HepG2 (cell line): ENCODE measurements at regions not wholly inside any gene's neighbourhood (a gene's known extent, or its start where the extent isn't known, plus 50 kb on each side); places are given as distances from the start of the nearest gene placed in this dataset.

ENCODE experiments used
- ATAC-seq: fragments of 200-7000 bp; cut with Tn5 transposase; 3 replicates; pipeline ENCODE4 v1.9.1; 2020; ENCODE audit warnings: mild to moderate bottlenecking, moderate library complexity
- BruUV-seq: library from RNA; stranded (reverse); fragments of 400-500 nt; replicated peaks from 2 replicates; lab custom pipeline; 2021; lab: Mats Ljungman, UMichigan
- CTCF ChIA-PET: fragments of 300-600 bp; formaldehyde crosslinking; extraction: SDS; loops from one replicate; lab custom pipeline; 2021; ENCODE audit warnings: low total read pairs, inconsistent platforms, low intra/inter-chr PET ratio; lab: Yijun Ruan, JAX
- POLR2A ChIA-PET: fragments of 350-600 bp; sonication (Branson Sonifier 250); formaldehyde crosslinking; loops from one replicate; lab custom pipeline; 2020; ENCODE audit warnings: antibody characterized with exemption, inconsistent platforms; lab: Yijun Ruan, JAX
- DNase-seq: peaks from one replicate; pipeline ENCODE4 v3.0.0-alpha.2; 2015; ENCODE audit warnings: low spot score
- FAIRE-seq: peaks from 3 replicates; lab custom pipeline; 2011; peaks lifted over from hg19 to GRCh38; lab: Jason Lieb, UNC
- H2AFZ ChIP-seq: one replicate; pipeline ENCODE4 v1.6.1; 2011; ENCODE audit warnings: low read length, inconsistent platforms
- H3K27ac ChIP-seq: fragments of 300-600 bp; 3 replicates; pipeline ENCODE4 v1.8.0; 2011; ENCODE audit warnings: mixed run types, mild to moderate bottlenecking, mixed read lengths, low read length, inconsistent platforms; ENCODE audit not compliant: insufficient read depth; ENCODE audit errors: extremely low read length
- H3K27me3 ChIP-seq, 2 experiments: fragments of 200-600 bp in 1 of 2; 2 replicates in 1 of 2; 3 replicates in 1 of 2; pipeline versions ENCODE4 v1.6.0 to v1.8.0; 2011; ENCODE audit warnings: low read length in 2 of 2, mild to moderate bottlenecking in 2 of 2, moderate library complexity in 2 of 2, inconsistent platforms in 1 of 2; ENCODE audit not compliant: insufficient read depth in 2 of 2, control insufficient read depth in 1 of 2
- H3K36me3 ChIP-seq, 2 experiments: fragments of 200-600 bp in 1 of 2; replicated peaks in 1 of 2; 2 replicates in 1 of 2; 3 replicates in 1 of 2; pipeline versions ENCODE4 v1.5.1 to v1.8.0; 2011; ENCODE audit warnings: low read length in 2 of 2, inconsistent platforms in 1 of 2; ENCODE audit not compliant: insufficient read depth in 2 of 2, control insufficient read depth in 1 of 2
- H3K4me1 ChIP-seq: 2 replicates; pipeline ENCODE4 v1.5.1; 2012; ENCODE audit warnings: low read length, inconsistent platforms; ENCODE audit not compliant: insufficient read depth
- H3K4me2 ChIP-seq: 2 replicates; pipeline ENCODE4 v1.6.0; 2011; ENCODE audit warnings: low read depth, low read length, inconsistent platforms
- H3K4me3 ChIP-seq, 3 experiments: fragments of 200-600 bp in 1 of 3; sonication (generic), shearing (Covaris generic) in 1 of 3; replicated peaks in 1 of 3; 2 replicates each; pipeline ENCODE4 v1.5.1; 2011 to 2016; ENCODE audit warnings: low read length in 3 of 3, inconsistent platforms in 2 of 3, low read depth in 2 of 3, mild to moderate bottlenecking in 2 of 3, control low read depth in 1 of 3, mixed read lengths in 1 of 3; ENCODE audit not compliant: insufficient read depth in 1 of 3
- H3K79me2 ChIP-seq: one replicate; pipeline ENCODE4 v1.6.1; 2011; ENCODE audit warnings: low read length, inconsistent platforms; ENCODE audit not compliant: insufficient read depth
- H3K9ac ChIP-seq: 2 replicates; pipeline ENCODE4 v1.6.0; 2011; ENCODE audit warnings: mild to moderate bottlenecking, low read depth, low read length, inconsistent platforms; ENCODE audit not compliant: insufficient read depth
- H3K9me3 ChIP-seq: 2 replicates; pipeline ENCODE4 v1.5.1; 2012; ENCODE audit warnings: mild to moderate bottlenecking, low read length
- H4K20me1 ChIP-seq: 2 replicates; pipeline ENCODE4 v1.6.0; 2011; ENCODE audit warnings: inconsistent platforms, mild to moderate bottlenecking, low read length, moderate library complexity; ENCODE audit not compliant: insufficient read depth
- CHD4 ChIP-seq: fragments of 200-600 bp; sonication (generic); IDR thresholded peaks from 2 replicates; pipeline ENCODE4 v1.7.0; 2017; ENCODE audit warnings: mild to moderate bottlenecking, low read length, borderline replicate concordance
- HNRNPUL1 ChIP-seq: fragments of 200-400 bp; formaldehyde crosslinking; IDR thresholded peaks from 2 replicates; pipeline ENCODE4 v1.6.1; 2017; ENCODE audit warnings: low read depth, mild to moderate bottlenecking, low read length, moderate library complexity
- MED8 ChIP-seq: sonication (generic); formaldehyde crosslinking; IDR thresholded peaks from 2 replicates; pipeline ENCODE4 v1.8.1; 2023; ENCODE audit warnings: mild to moderate bottlenecking, missing genetic modification reagents; ENCODE audit not compliant: insufficient replicate concordance
- PLRG1 ChIP-seq: fragments of 450-650 bp; conservative IDR thresholded peaks from 2 replicates; pipeline ENCODE4 v1.6.1; 2016
- YEATS2 ChIP-seq: sonication (generic); formaldehyde crosslinking; IDR thresholded peaks from 2 replicates; pipeline ENCODE4 v1.4.0; 2020; ENCODE audit warnings: missing genetic modification reagents, borderline replicate concordance
- ZFY ChIP-seq: sonication (generic); formaldehyde crosslinking; IDR thresholded peaks from 2 replicates; pipeline ENCODE4 v1.4.0; 2020; ENCODE audit warnings: missing genetic modification reagents
- ZKSCAN8 ChIP-seq: IDR thresholded peaks from 2 replicates; pipeline ENCODE4 v1.6.1; 2016; ENCODE audit warnings: borderline replicate concordance, missing genetic modification reagents, missing compliant biosample characterization
- ZNF12 ChIP-seq: sonication (generic); formaldehyde crosslinking; IDR thresholded peaks from 2 replicates; pipeline ENCODE4 v1.5.0; 2020; ENCODE audit warnings: missing genetic modification reagents
- ZNF431 ChIP-seq: sonication (generic); formaldehyde crosslinking; IDR thresholded peaks from 2 replicates; pipeline ENCODE4 v1.9.0; 2022; ENCODE audit warnings: missing genetic modification reagents, low read depth, mild to moderate bottlenecking, borderline replicate concordance
- ZNF550 ChIP-seq: sonication (generic); formaldehyde crosslinking; IDR thresholded peaks from 2 replicates; pipeline ENCODE4 v1.4.0; 2020; ENCODE audit warnings: mild to moderate bottlenecking, missing genetic modification reagents, borderline replicate concordance
- ZNF557 ChIP-seq: sonication (generic); formaldehyde crosslinking; IDR thresholded peaks from 2 replicates; pipeline ENCODE4 v1.4.0; 2020; ENCODE audit warnings: missing genetic modification reagents
- WGBS: methylation state at CpG from one replicate; pipeline ENCODE4 v1.1.6; 2017; ENCODE audit warnings: low lambda C conversion rate; 5-methylcytosine and 5-hydroxymethylcytosine counted together
- in situ Hi-C: cut with HindIII; loops from 2 replicates; pipeline ENCODE4 v1.10.0; 2017; ENCODE audit warnings: low pct_unique_long_range_greater_than_20kb; ENCODE audit not compliant: extremely low pct_ligation_motif_present
- intact Hi-C: fragments of 100-400 bp; cut with micrococcal nuclease; formaldehyde crosslinking; loops from one replicate; pipeline ENCODE4 v1.10.0; 2022; ENCODE audit not compliant: unreplicated experiment
- TF ChIP-seq, protein P1 (sequence below): sonication (generic); formaldehyde crosslinking; IDR thresholded peaks from 2 replicates; pipeline ENCODE4 v1.5.0; 2020; ENCODE audit warnings: mild to moderate bottlenecking, missing genetic modification reagents, borderline replicate concordance
- TF ChIP-seq, protein P2 (sequence below): sonication (generic); formaldehyde crosslinking; IDR thresholded peaks from 2 replicates; pipeline ENCODE4 v1.4.0; 2020; ENCODE audit warnings: missing genetic modification reagents
- TF ChIP-seq, protein P3 (sequence below): sonication (generic); formaldehyde crosslinking; IDR thresholded peaks from 2 replicates; pipeline ENCODE4 v1.4.0; 2020; ENCODE audit warnings: mild to moderate bottlenecking, missing genetic modification reagents

DNA sequence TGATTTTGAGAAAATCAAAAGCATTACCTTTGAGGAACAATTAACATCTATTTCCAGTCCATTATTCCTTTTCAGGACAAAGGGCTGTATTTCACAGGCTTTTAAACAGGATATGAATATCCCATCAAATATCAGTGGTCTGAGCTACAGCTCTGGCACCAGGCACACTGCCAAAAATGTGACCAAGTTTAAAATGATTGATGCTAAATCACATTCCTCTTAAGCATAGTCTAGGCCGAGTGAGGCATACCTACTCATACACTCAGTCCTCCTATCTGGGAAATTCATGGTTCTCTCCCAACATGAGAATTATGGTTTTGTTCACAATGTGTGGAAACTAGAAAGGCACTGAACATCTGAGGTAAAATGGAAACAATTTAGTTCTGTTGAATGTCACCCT is 683.5 kb downstream of the TUSC7 start:
- intact Hi-C loops (no loop called here), in situ Hi-C loops (no loop called here)
- no peaks in the 10 kb centered on the region for H4K20me1 ChIP-seq
- H3K4me3 ChIP-seq: no peak overlapping the region
- ChIA-PET POLR2A (no interaction called here), CTCF (no interaction called here)
- no peaks in the 10 kb centered on the region for H3K9me3 ChIP-seq
- WGBS: 17% methylated on average over 1 of the region's 1 CpG
- DNase-seq (no peak), FAIRE-seq (no peak), ATAC-seq (no peak)
- no peak for TF ChIP-seq ZNF12 (CRISPR knock-in tag)
- no peak for TF ChIP-seq PLRG1
- TF ChIP-seq, protein P1, sequence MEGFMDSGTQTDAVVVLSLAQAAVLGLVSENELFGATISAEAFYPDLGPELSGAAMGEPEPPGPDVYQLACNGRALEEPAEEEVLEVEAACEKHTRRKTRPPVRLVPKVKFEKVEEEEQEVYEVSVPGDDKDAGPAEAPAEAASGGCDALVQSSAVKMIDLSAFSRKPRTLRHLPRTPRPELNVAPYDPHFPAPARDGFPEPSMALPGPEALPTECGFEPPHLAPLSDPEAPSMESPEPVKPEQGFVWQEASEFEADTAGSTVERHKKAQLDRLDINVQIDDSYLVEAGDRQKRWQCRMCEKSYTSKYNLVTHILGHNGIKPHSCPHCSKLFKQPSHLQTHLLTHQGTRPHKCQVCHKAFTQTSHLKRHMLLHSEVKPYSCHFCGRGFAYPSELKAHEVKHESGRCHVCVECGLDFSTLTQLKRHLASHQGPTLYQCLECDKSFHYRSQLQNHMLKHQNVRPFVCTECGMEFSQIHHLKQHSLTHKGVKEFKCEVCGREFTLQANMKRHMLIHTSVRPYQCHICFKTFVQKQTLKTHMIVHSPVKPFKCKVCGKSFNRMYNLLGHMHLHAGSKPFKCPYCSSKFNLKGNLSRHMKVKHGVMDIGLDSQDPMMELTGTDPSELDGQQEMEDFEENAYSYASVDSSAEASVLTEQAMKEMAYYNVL: no peak
- no peak for TF ChIP-seq MED8 (CRISPR knock-in tag)
- TF ChIP-seq, protein P2, sequence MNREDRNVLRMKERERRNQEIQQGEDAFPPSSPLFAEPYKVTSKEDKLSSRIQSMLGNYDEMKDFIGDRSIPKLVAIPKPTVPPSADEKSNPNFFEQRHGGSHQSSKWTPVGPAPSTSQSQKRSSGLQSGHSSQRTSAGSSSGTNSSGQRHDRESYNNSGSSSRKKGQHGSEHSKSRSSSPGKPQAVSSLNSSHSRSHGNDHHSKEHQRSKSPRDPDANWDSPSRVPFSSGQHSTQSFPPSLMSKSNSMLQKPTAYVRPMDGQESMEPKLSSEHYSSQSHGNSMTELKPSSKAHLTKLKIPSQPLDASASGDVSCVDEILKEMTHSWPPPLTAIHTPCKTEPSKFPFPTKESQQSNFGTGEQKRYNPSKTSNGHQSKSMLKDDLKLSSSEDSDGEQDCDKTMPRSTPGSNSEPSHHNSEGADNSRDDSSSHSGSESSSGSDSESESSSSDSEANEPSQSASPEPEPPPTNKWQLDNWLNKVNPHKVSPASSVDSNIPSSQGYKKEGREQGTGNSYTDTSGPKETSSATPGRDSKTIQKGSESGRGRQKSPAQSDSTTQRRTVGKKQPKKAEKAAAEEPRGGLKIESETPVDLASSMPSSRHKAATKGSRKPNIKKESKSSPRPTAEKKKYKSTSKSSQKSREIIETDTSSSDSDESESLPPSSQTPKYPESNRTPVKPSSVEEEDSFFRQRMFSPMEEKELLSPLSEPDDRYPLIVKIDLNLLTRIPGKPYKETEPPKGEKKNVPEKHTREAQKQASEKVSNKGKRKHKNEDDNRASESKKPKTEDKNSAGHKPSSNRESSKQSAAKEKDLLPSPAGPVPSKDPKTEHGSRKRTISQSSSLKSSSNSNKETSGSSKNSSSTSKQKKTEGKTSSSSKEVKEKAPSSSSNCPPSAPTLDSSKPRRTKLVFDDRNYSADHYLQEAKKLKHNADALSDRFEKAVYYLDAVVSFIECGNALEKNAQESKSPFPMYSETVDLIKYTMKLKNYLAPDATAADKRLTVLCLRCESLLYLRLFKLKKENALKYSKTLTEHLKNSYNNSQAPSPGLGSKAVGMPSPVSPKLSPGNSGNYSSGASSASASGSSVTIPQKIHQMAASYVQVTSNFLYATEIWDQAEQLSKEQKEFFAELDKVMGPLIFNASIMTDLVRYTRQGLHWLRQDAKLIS (CRISPR knock-in tag): no peak
- TF ChIP-seq YEATS2 (CRISPR knock-in tag): no peak
- TF ChIP-seq CHD4: no peak
- TF ChIP-seq ZFY (CRISPR knock-in tag): no peak
- TF ChIP-seq, protein P3, sequence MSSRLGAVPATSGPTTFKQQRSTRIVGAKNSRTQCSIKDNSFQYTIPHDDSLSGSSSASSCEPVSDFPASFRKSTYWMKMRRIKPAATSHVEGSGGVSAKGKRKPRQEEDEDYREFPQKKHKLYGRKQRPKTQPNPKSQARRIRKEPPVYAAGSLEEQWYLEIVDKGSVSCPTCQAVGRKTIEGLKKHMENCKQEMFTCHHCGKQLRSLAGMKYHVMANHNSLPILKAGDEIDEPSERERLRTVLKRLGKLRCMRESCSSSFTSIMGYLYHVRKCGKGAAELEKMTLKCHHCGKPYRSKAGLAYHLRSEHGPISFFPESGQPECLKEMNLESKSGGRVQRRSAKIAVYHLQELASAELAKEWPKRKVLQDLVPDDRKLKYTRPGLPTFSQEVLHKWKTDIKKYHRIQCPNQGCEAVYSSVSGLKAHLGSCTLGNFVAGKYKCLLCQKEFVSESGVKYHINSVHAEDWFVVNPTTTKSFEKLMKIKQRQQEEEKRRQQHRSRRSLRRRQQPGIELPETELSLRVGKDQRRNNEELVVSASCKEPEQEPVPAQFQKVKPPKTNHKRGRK (CRISPR knock-in tag): no peak
- no peak for TF ChIP-seq ZNF431 (CRISPR knock-in tag)
- no peak for TF ChIP-seq ZKSCAN8 (CRISPR knock-in tag)
- no peak for TF ChIP-seq ZNF550 (CRISPR knock-in tag)
- no peak for TF ChIP-seq HNRNPUL1
- TF ChIP-seq ZNF557 (CRISPR knock-in tag): no peak
- BruUV-seq: no TSS peak
- no peaks in the 10 kb centered on the region for H3K27me3 ChIP-seq
- no peak overlapping the region for H3K27ac ChIP-seq
- no peaks in the 10 kb centered on the region for H3K36me3 ChIP-seq
- H3K4me2 ChIP-seq: no peak overlapping the region
- no peaks in the 10 kb centered on the region for H3K4me1 ChIP-seq
- H3K79me2 ChIP-seq: no peaks in the 10 kb centered on the region
- H3K9ac ChIP-seq: no peak overlapping the region
- H2AFZ ChIP-seq: no peak overlapping the region
